Astrocyte (in vitro differentiated cells and primary cell): ENCODE measurements at regions not wholly inside any gene's neighbourhood (a gene's known extent, or its start where the extent isn't known, plus 50 kb on each side); places are given as distances from the start of the nearest gene placed in this dataset.

ENCODE experiments used
- DNase-seq: peaks from one replicate; pipeline ENCODE4 v3.0.0-alpha.2; 2010; ENCODE audit warnings: low read depth
- FAIRE-seq: peaks from 2 replicates; lab custom pipeline; 2011; peaks lifted over from hg19 to GRCh38; lab: Jason Lieb, UNC
- H2AFZ ChIP-seq: 2 replicates; pipeline ENCODE4 v1.6.0; 2012; ENCODE audit warnings: low read depth, low read length, inconsistent platforms
- H3K27ac ChIP-seq: 2 replicates; pipeline ENCODE4 v1.5.1; 2011; ENCODE audit warnings: low read depth, low read length, inconsistent platforms
- H3K27me3 ChIP-seq: 2 replicates; pipeline ENCODE4 v1.6.0; 2011; ENCODE audit warnings: low read length, inconsistent platforms; ENCODE audit not compliant: insufficient read depth
- H3K36me3 ChIP-seq: 2 replicates; pipeline ENCODE4 v1.5.1; 2011; ENCODE audit warnings: low read length, inconsistent platforms; ENCODE audit not compliant: insufficient read depth
- H3K4me1 ChIP-seq: 2 replicates; pipeline ENCODE4 v1.5.1; 2011; ENCODE audit warnings: low read length, inconsistent platforms; ENCODE audit not compliant: insufficient read depth
- H3K4me2 ChIP-seq: 2 replicates; pipeline ENCODE4 v1.6.0; 2012; ENCODE audit warnings: low read length, inconsistent platforms
- H3K4me3 ChIP-seq: 2 replicates; pipeline ENCODE4 v1.5.1; 2011; ENCODE audit warnings: low read depth, mild to moderate bottlenecking, low read length, inconsistent platforms; ENCODE audit not compliant: insufficient read depth
- H3K79me2 ChIP-seq: 2 replicates; pipeline ENCODE4 v1.6.0; 2012; ENCODE audit warnings: mild to moderate bottlenecking, low read length, inconsistent platforms; ENCODE audit not compliant: insufficient read depth
- H3K9ac ChIP-seq: 2 replicates; pipeline ENCODE4 v1.6.0; 2012; ENCODE audit warnings: mild to moderate bottlenecking, low read length, inconsistent platforms
- H3K9me3 ChIP-seq: 2 replicates; pipeline ENCODE4 v1.5.1; 2012; ENCODE audit warnings: low read depth, mild to moderate bottlenecking, low read length, inconsistent platforms; ENCODE audit not compliant: insufficient read depth
- H4K20me1 ChIP-seq: 2 replicates; pipeline ENCODE4 v1.6.0; 2012; ENCODE audit warnings: low read length, inconsistent platforms; ENCODE audit not compliant: insufficient read depth
- H3K27ac Mint-ChIP-seq: one replicate; pipeline ENCODE4 v1.8.0; 2021; ENCODE audit warnings: mild to moderate bottlenecking, mixed read lengths; ENCODE audit not compliant: unreplicated experiment
- H3K27me3 Mint-ChIP-seq: one replicate; pipeline ENCODE4 v1.8.0; 2021; ENCODE audit warnings: low read depth, mixed read lengths; ENCODE audit not compliant: unreplicated experiment
- H3K36me3 Mint-ChIP-seq: one replicate; pipeline ENCODE4 v1.8.0; 2021; ENCODE audit warnings: low read depth, mixed read lengths; ENCODE audit not compliant: unreplicated experiment
- H3K4me1 Mint-ChIP-seq: one replicate; pipeline ENCODE4 v1.8.0; 2021; ENCODE audit warnings: low read depth, mixed read lengths; ENCODE audit not compliant: unreplicated experiment
- H3K4me3 Mint-ChIP-seq: one replicate; pipeline ENCODE4 v1.8.0; 2021; ENCODE audit warnings: mild to moderate bottlenecking, moderate library complexity, mixed read lengths; ENCODE audit not compliant: unreplicated experiment
- H3K9me3 Mint-ChIP-seq: one replicate; pipeline ENCODE4 v1.8.0; 2021; ENCODE audit warnings: mild to moderate bottlenecking, mixed read lengths; ENCODE audit not compliant: unreplicated experiment
- EZH2 ChIP-seq: IDR thresholded peaks from 2 replicates; pipeline ENCODE4 v1.6.1; 2012; ENCODE audit warnings: mild to moderate bottlenecking, low read length, inconsistent platforms; ENCODE audit not compliant: insufficient read depth
- TF ChIP-seq, protein P1 (sequence below): IDR thresholded peaks from 2 replicates; pipeline ENCODE4 v1.5.1; 2011; ENCODE audit warnings: low read depth, mild to moderate bottlenecking, inconsistent platforms, low read length, moderate library complexity; ENCODE audit not compliant: insufficient read depth

DNA sequence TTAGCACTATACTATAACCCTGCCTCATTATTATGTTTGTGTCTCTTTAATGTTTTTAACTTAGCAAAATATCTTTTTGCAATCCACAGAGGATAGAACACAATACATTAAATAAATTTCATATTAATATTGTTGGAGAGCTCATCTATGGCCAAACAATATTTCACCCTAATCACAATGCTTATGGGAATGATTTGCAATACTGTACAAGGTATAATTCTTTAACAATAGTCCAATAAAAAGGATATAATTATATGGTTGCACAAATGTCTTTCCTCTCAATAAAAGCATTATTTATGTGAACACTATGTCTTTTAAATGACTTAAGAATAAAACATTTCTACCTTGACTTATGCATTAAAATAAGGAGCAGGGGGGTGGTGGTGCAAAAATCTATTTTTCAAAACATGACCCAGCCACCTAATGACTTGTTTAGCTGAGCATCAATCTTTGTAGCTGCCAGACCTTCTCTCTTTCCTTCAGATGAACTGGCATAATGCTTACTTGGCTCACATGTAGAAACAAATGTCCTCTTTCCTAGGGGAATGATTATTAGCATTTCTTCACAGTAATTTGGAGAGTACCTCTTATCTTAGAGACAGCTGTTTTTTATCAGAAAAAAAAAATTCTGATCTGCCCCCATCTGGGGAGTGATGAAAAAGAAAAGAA is 1933.6 kb upstream of the LRRTM1 start:
- H3K4me3 Mint-ChIP-seq, result no peak overlapping the region
- H3K9ac ChIP-seq, result no peak overlapping the region
- H3K9me3 Mint-ChIP-seq, result no peaks in the 10 kb centered on the region
- no peaks in the 10 kb centered on the region for H4K20me1 ChIP-seq
- no peaks in the 10 kb centered on the region for H3K27me3 ChIP-seq
- TF ChIP-seq, protein P1, sequence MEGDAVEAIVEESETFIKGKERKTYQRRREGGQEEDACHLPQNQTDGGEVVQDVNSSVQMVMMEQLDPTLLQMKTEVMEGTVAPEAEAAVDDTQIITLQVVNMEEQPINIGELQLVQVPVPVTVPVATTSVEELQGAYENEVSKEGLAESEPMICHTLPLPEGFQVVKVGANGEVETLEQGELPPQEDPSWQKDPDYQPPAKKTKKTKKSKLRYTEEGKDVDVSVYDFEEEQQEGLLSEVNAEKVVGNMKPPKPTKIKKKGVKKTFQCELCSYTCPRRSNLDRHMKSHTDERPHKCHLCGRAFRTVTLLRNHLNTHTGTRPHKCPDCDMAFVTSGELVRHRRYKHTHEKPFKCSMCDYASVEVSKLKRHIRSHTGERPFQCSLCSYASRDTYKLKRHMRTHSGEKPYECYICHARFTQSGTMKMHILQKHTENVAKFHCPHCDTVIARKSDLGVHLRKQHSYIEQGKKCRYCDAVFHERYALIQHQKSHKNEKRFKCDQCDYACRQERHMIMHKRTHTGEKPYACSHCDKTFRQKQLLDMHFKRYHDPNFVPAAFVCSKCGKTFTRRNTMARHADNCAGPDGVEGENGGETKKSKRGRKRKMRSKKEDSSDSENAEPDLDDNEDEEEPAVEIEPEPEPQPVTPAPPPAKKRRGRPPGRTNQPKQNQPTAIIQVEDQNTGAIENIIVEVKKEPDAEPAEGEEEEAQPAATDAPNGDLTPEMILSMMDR, result no peak
- TF ChIP-seq EZH2, result no peak
- H3K4me3 ChIP-seq, result no peak overlapping the region
- FAIRE-seq (no peak), DNase-seq (no peak)
- H3K27ac ChIP-seq, result no peak overlapping the region
- H3K4me2 ChIP-seq, result no peak overlapping the region
- H3K36me3 ChIP-seq, result no peaks in the 10 kb centered on the region
- no peaks in the 10 kb centered on the region for H3K27me3 Mint-ChIP-seq
- H3K27ac Mint-ChIP-seq, result no peak overlapping the region
- no peaks in the 10 kb centered on the region for H3K79me2 ChIP-seq
- no peaks in the 10 kb centered on the region for H3K4me1 ChIP-seq
- H3K9me3 ChIP-seq, result no peaks in the 10 kb centered on the region
- no peak overlapping the region for H2AFZ ChIP-seq
- peaks cover 4% of the 10 kb centered on the region for H3K4me1 Mint-ChIP-seq
- H3K36me3 Mint-ChIP-seq, result no peaks in the 10 kb centered on the region

DNA sequence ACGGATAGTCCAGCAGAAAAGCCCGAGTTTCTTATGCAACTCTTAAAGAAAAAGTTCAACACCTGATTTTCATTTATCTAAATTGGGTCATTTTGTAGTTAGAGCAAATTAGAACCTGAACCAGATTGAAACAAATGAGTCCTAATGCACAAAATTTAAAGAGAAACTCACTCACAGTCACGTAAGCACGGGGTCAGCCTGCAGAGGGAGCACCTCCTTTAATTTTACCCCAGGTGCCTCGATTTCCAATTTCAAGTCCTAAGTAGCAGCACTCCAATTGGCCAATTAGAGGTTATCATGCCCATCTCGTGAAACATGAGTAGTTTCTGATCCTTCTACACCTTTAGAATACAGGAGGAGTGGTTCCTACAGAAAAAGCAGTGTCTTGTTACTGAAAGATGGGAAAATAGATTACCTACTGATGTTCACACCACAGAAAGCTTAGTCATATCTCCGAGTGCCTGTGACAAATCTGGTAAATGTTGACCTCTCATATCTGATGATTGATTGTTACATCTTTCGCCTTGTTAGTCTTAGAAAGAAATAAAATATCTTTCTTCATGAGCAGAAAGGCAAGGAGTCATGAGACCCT is 1929.8 kb upstream of the LRRTM1 start:
- no peak overlapping the region for H2AFZ ChIP-seq
- H3K9me3 ChIP-seq, result no peaks in the 10 kb centered on the region
- H3K4me3 Mint-ChIP-seq, result no peak overlapping the region
- H3K27ac Mint-ChIP-seq, result no peak overlapping the region
- no peaks in the 10 kb centered on the region for H3K79me2 ChIP-seq
- H3K4me2 ChIP-seq, result no peak overlapping the region
- FAIRE-seq (no peak), DNase-seq (no peak)
- no peaks in the 10 kb centered on the region for H3K36me3 ChIP-seq
- H3K27ac ChIP-seq, result no peak overlapping the region
- no peaks in the 10 kb centered on the region for H3K27me3 Mint-ChIP-seq
- H3K9me3 Mint-ChIP-seq, result no peaks in the 10 kb centered on the region
- H3K4me3 ChIP-seq, result no peak overlapping the region
- no peak overlapping the region for H3K9ac ChIP-seq
- no peaks in the 10 kb centered on the region for H4K20me1 ChIP-seq
- H3K4me1 ChIP-seq, result no peaks in the 10 kb centered on the region
- TF ChIP-seq EZH2, result no peak
- TF ChIP-seq, protein P1, result no peak
- peaks cover 1% of the 10 kb centered on the region for H3K4me1 Mint-ChIP-seq
- no peaks in the 10 kb centered on the region for H3K36me3 Mint-ChIP-seq
- H3K27me3 ChIP-seq, result no peaks in the 10 kb centered on the region

DNA sequence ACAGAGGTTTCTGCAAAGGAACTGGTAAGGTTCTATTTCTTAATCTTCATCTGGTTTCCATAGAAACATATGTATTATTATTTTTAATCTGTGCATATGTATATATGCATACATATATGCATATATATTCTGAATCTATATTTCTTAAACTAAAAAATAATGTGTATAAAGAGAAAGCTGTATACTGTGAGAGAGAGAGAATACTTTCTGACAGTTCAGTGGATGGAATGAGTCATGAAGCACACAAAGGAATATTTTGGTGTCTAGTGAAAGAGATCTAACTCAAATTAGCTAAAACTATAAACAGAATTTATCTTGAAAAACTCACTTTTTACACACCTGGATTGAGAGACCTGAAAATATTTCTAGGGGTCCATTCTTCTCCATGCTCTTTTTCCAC is 1929.3 kb upstream of the LRRTM1 start:
- TF ChIP-seq EZH2, result no peak
- TF ChIP-seq, protein P1, result no peak
- Histone ChIP-seq H2AFZ (no peak overlapping the region), H3K4me2 (no peak overlapping the region), H3K9ac (no peak overlapping the region), H3K27ac (no peak overlapping the region), H3K4me1 (no peaks in the 10 kb centered on the region), H4K20me1 (no peaks in the 10 kb centered on the region), H3K79me2 (no peaks in the 10 kb centered on the region), H3K9me3 (no peaks in the 10 kb centered on the region), H3K27me3 (no peaks in the 10 kb centered on the region), H3K4me3 (no peak overlapping the region), H3K36me3 (no peaks in the 10 kb centered on the region)
- H3K4me1 Mint-ChIP-seq, result no peaks in the 10 kb centered on the region
- DNase-seq, result no peak
- H3K27me3 Mint-ChIP-seq, result no peaks in the 10 kb centered on the region
- no peaks in the 10 kb centered on the region for H3K36me3 Mint-ChIP-seq
- H3K4me3 Mint-ChIP-seq, result no peak overlapping the region
- no peaks in the 10 kb centered on the region for H3K9me3 Mint-ChIP-seq
- no peak for FAIRE-seq
- no peak overlapping the region for H3K27ac Mint-ChIP-seq
